Activated naive CD8-positive, alpha-beta T cell treated with anti-CD3 and anti-CD28 coated beads, Interleukin-2, amount 50 U/mL, for 24 hours (primary cell): ENCODE measurements at regions not wholly inside any gene's neighbourhood (a gene's known extent, or its start where the extent isn't known, plus 50 kb on each side); places are given as distances from the start of the nearest gene placed in this dataset.

Experiments
- ATAC-seq: fragments of 150-1000 bp; cut with Tn5 transposase; one replicate; pipeline ENCODE4 v1.10.0; 2021
- DNase-seq: peaks from one replicate; pipeline ENCODE4 v3.0.0; 2021
- H3K27ac Mint-ChIP-seq: one replicate; pipeline ENCODE4 v1.8.0; 2021; ENCODE audit warnings: mild to moderate bottlenecking, mixed read lengths
- H3K27me3 Mint-ChIP-seq: one replicate; pipeline ENCODE4 v1.8.0; 2021; ENCODE audit warnings: mixed read lengths
- H3K36me3 Mint-ChIP-seq: one replicate; pipeline ENCODE4 v1.8.0; 2021; ENCODE audit warnings: low read depth, mixed read lengths
- H3K4me1 Mint-ChIP-seq: one replicate; pipeline ENCODE4 v1.8.0; 2021; ENCODE audit warnings: mixed read lengths
- H3K4me3 Mint-ChIP-seq: one replicate; pipeline ENCODE4 v1.8.0; 2021; ENCODE audit warnings: mild to moderate bottlenecking, moderate library complexity, mixed read lengths
- H3K9me3 Mint-ChIP-seq: one replicate; pipeline ENCODE4 v1.8.0; 2021; ENCODE audit warnings: mixed read lengths

- ATAC-seq = no peak
- H3K27ac Mint-ChIP-seq = no peak overlapping the region
- no peak for DNase-seq
- no peaks in the 10 kb centered on the region for H3K27me3 Mint-ChIP-seq
- H3K4me3 Mint-ChIP-seq = no peak overlapping the region
- no peaks in the 10 kb centered on the region for H3K4me1 Mint-ChIP-seq
- H3K9me3 Mint-ChIP-seq = no peaks in the 10 kb centered on the region
- no peaks in the 10 kb centered on the region for H3K36me3 Mint-ChIP-seq
Measured at GRCh38 chr16:72286936-72287620, 115.1 kb upstream of the PMFBP1 start.

GRCh38 chr16:72285728-72286127 lies 113.8 kb upstream of the PMFBP1 start:
- H3K36me3 Mint-ChIP-seq = no peaks in the 10 kb centered on the region
- no peaks in the 10 kb centered on the region for H3K4me1 Mint-ChIP-seq
- no peak overlapping the region for H3K27ac Mint-ChIP-seq
- ATAC-seq (no peak), DNase-seq (no peak)
- H3K9me3 Mint-ChIP-seq = no peaks in the 10 kb centered on the region
- no peak overlapping the region for H3K4me3 Mint-ChIP-seq
- H3K27me3 Mint-ChIP-seq = no peaks in the 10 kb centered on the region

GRCh38 chr16:72285324-72285723 lies 113.4 kb upstream of the PMFBP1 start:
- H3K4me1 Mint-ChIP-seq = no peaks in the 10 kb centered on the region
- DNase-seq (no peak), ATAC-seq (no peak)
- H3K4me3 Mint-ChIP-seq = no peak overlapping the region
- H3K27me3 Mint-ChIP-seq = no peaks in the 10 kb centered on the region
- no peaks in the 10 kb centered on the region for H3K9me3 Mint-ChIP-seq
- H3K27ac Mint-ChIP-seq = no peak overlapping the region
- no peaks in the 10 kb centered on the region for H3K36me3 Mint-ChIP-seq

- no peak overlapping the region for H3K27ac Mint-ChIP-seq
- no peaks in the 10 kb centered on the region for H3K4me1 Mint-ChIP-seq
- H3K9me3 Mint-ChIP-seq = no peaks in the 10 kb centered on the region
- H3K36me3 Mint-ChIP-seq = no peaks in the 10 kb centered on the region
- ATAC-seq (no peak), DNase-seq (no peak)
- no peak overlapping the region for H3K4me3 Mint-ChIP-seq
- no peaks in the 10 kb centered on the region for H3K27me3 Mint-ChIP-seq
Measured at GRCh38 chr16:72284042-72284789, 112.3 kb upstream of the PMFBP1 start.

GRCh38 chr16:72282362-72282761 lies 110.4 kb upstream of the PMFBP1 start:
- Mint-ChIP-seq H3K4me1 (no peaks in the 10 kb centered on the region), H3K4me3 (no peak overlapping the region), H3K9me3 (no peaks in the 10 kb centered on the region), H3K36me3 (no peaks in the 10 kb centered on the region), H3K27me3 (no peaks in the 10 kb centered on the region), H3K27ac (no peak overlapping the region)
- no peak for DNase-seq
- ATAC-seq = no peak

GRCh38 chr16:72278301-72278700 lies 106.3 kb upstream of the PMFBP1 start:
- no peaks in the 10 kb centered on the region for H3K27me3 Mint-ChIP-seq
- no peak overlapping the region for H3K4me3 Mint-ChIP-seq
- H3K27ac Mint-ChIP-seq = no peak overlapping the region
- H3K9me3 Mint-ChIP-seq = no peaks in the 10 kb centered on the region
- H3K4me1 Mint-ChIP-seq = no peaks in the 10 kb centered on the region
- DNase-seq = no peak
- no peaks in the 10 kb centered on the region for H3K36me3 Mint-ChIP-seq
- no peak for ATAC-seq

GRCh38 chr16:72277749-72278148 lies 105.8 kb upstream of the PMFBP1 start:
- no peaks in the 10 kb centered on the region for H3K36me3 Mint-ChIP-seq
- no peak for DNase-seq
- H3K4me3 Mint-ChIP-seq = no peak overlapping the region
- H3K4me1 Mint-ChIP-seq = no peaks in the 10 kb centered on the region
- no peak for ATAC-seq
- no peak overlapping the region for H3K27ac Mint-ChIP-seq
- no peaks in the 10 kb centered on the region for H3K27me3 Mint-ChIP-seq
- no peaks in the 10 kb centered on the region for H3K9me3 Mint-ChIP-seq

GRCh38 chr16:72271699-72272240 lies 99.8 kb upstream of the PMFBP1 start:
- H3K9me3 Mint-ChIP-seq = peaks cover 4% of the 10 kb centered on the region
- ATAC-seq = no peak

GRCh38 chr16:72270531-72270930 lies 98.6 kb upstream of the PMFBP1 start:
- peaks cover 4% of the 10 kb centered on the region for H3K9me3 Mint-ChIP-seq
- H3K27ac Mint-ChIP-seq = no peak overlapping the region
- no peak for DNase-seq
- no peaks in the 10 kb centered on the region for H3K27me3 Mint-ChIP-seq
- no peaks in the 10 kb centered on the region for H3K4me1 Mint-ChIP-seq
- H3K36me3 Mint-ChIP-seq = no peaks in the 10 kb centered on the region
- ATAC-seq = no peak
- no peak overlapping the region for H3K4me3 Mint-ChIP-seq

More at GRCh38 chr16:72271699-72272240, 99.8 kb upstream of the PMFBP1 start:
- Mint-ChIP-seq H3K4me1 (no peaks in the 10 kb centered on the region), H3K27ac (no peak overlapping the region), H3K27me3 (no peaks in the 10 kb centered on the region), H3K36me3 (no peaks in the 10 kb centered on the region), H3K4me3 (no peak overlapping the region)
- DNase-seq = no peak

GRCh38 chr16:72266836-72267235 lies 94.9 kb upstream of the PMFBP1 start:
- no peak for ATAC-seq

GRCh38 chr16:72264771-72265170 lies 92.8 kb upstream of the PMFBP1 start:
- Mint-ChIP-seq H3K4me3 (no peak overlapping the region), H3K36me3 (no peaks in the 10 kb centered on the region), H3K27ac (no peak overlapping the region), H3K9me3 (peaks cover 4% of the 10 kb centered on the region), H3K4me1 (no peaks in the 10 kb centered on the region), H3K27me3 (no peaks in the 10 kb centered on the region)
- ATAC-seq (no peak), DNase-seq (no peak)

More at GRCh38 chr16:72266836-72267235, 94.9 kb upstream of the PMFBP1 start:
- Mint-ChIP-seq H3K27me3 (no peaks in the 10 kb centered on the region), H3K4me1 (no peaks in the 10 kb centered on the region), H3K27ac (no peak overlapping the region), H3K36me3 (no peaks in the 10 kb centered on the region), H3K9me3 (peaks cover 4% of the 10 kb centered on the region), H3K4me3 (no peak overlapping the region)
- no peak for DNase-seq

GRCh38 chr16:72262711-72263110 lies 90.8 kb upstream of the PMFBP1 start:
- DNase-seq (no peak), ATAC-seq (no peak)
- H3K4me1 Mint-ChIP-seq = no peaks in the 10 kb centered on the region
- H3K4me3 Mint-ChIP-seq = no peak overlapping the region
- no peaks in the 10 kb centered on the region for H3K36me3 Mint-ChIP-seq
- no peaks in the 10 kb centered on the region for H3K9me3 Mint-ChIP-seq
- no peak overlapping the region for H3K27ac Mint-ChIP-seq
- H3K27me3 Mint-ChIP-seq = no peaks in the 10 kb centered on the region

- no peak for DNase-seq
- no peak for ATAC-seq
- Mint-ChIP-seq H3K9me3 (no peaks in the 10 kb centered on the region), H3K27me3 (no peaks in the 10 kb centered on the region), H3K27ac (no peak overlapping the region), H3K36me3 (no peaks in the 10 kb centered on the region), H3K4me3 (no peak overlapping the region), H3K4me1 (no peaks in the 10 kb centered on the region)
Measured at GRCh38 chr16:72261127-72261526, 89.2 kb upstream of the PMFBP1 start.

- Mint-ChIP-seq H3K27me3 (no peaks in the 10 kb centered on the region), H3K36me3 (no peaks in the 10 kb centered on the region), H3K4me3 (no peak overlapping the region), H3K27ac (no peak overlapping the region), H3K9me3 (no peaks in the 10 kb centered on the region), H3K4me1 (no peaks in the 10 kb centered on the region)
- DNase-seq (no peak), ATAC-seq (no peak)
Measured at GRCh38 chr16:72256398-72257066, 84.6 kb upstream of the PMFBP1 start.

- Mint-ChIP-seq H3K27ac (no peak overlapping the region), H3K36me3 (no peaks in the 10 kb centered on the region), H3K4me1 (no peaks in the 10 kb centered on the region), H3K4me3 (no peak overlapping the region), H3K27me3 (no peaks in the 10 kb centered on the region), H3K9me3 (no peaks in the 10 kb centered on the region)
- DNase-seq (no peak), ATAC-seq (no peak)
Measured at GRCh38 chr16:72255786-72256185, 83.8 kb upstream of the PMFBP1 start.
